Gastroesophageal sphincter (tissue), 4 donors: ENCODE measurements at regions not wholly inside any gene's neighbourhood (a gene's known extent, or its start where the extent isn't known, plus 50 kb on each side); places are given as distances from the start of the nearest gene placed in this dataset.

ENCODE experiments used
- ATAC-seq: fragments of 150-250 bp; one replicate; pipeline ENCODE4 v1.9.1; 2016; ENCODE audit warnings: mild to moderate bottlenecking, moderate library complexity
- H3K27ac ChIP-seq, 4 donors: fragments of 200-600 bp; sonication (generic) in 3 of 4; 1 replicate in 3 of 4; 2 replicates in 1 of 4; pipeline ENCODE4 v1.5.1; 2016 to 2019
- H3K27me3 ChIP-seq: fragments of 200-600 bp; sonication (generic); one replicate; pipeline ENCODE4 v1.5.1; 2019
- H3K36me3 ChIP-seq, 2 donors: fragments of 200-600 bp; sonication (generic); one replicate each; pipeline ENCODE4 v1.5.1; 2019; ENCODE audit warnings: control low read depth in 1 of 2
- H3K4me1 ChIP-seq, 3 donors: fragments of 200-600 bp; sonication (generic); 1 replicate in 2 of 3; 2 replicates in 1 of 3; pipeline ENCODE4 v1.5.1; 2016 to 2019; ENCODE audit warnings: control low read depth in 2 of 3
- H3K4me3 ChIP-seq, 2 donors: fragments of 200-600 bp; sonication (generic); one replicate each; pipeline ENCODE4 v1.5.1; 2019; ENCODE audit warnings: mild to moderate bottlenecking in 1 of 2, moderate library complexity in 1 of 2
- H3K9me3 ChIP-seq, 3 donors: fragments of 200-600 bp; sonication (generic); one replicate each; pipeline ENCODE4 v1.5.1; 2017 to 2019; ENCODE audit warnings: control low read depth in 2 of 3
- CTCF ChIP-seq, 4 experiments: fragments of 200-600 bp in 2 of 4; fragments of 450-650 bp in 2 of 4; sonication (generic) in 1 of 4; IDR thresholded peaks; one replicate each; pipeline ENCODE4 v1.5.1; 2017 to 2019; ENCODE audit warnings: antibody characterized with exemption in 4 of 4, mild to moderate bottlenecking in 2 of 4, moderate library complexity in 2 of 4
- EP300 ChIP-seq: sonication (generic); formaldehyde crosslinking; IDR thresholded peaks from one replicate; pipeline ENCODE4 v1.6.1; 2017; ENCODE audit warnings: antibody characterized with exemption, mild to moderate bottlenecking
- POLR2A ChIP-seq, 2 donors: fragments of 450-650 bp; IDR thresholded peaks; one replicate each; pipeline ENCODE4 v1.6.1; 2017; ENCODE audit warnings: antibody characterized with exemption in 2 of 2, mild to moderate bottlenecking in 2 of 2, moderate library complexity in 1 of 2
- POLR2AphosphoS5 ChIP-seq: sonication (generic); formaldehyde crosslinking; IDR thresholded peaks from one replicate; pipeline ENCODE4 v1.6.1; 2017; ENCODE audit warnings: antibody characterized with exemption
- WGBS, 2 donors: methylation state at CpG; one replicate each; pipeline ENCODE4 v1.1.5; 2018; ENCODE audit warnings: low coverage in 1 of 2; 5-methylcytosine and 5-hydroxymethylcytosine counted together

DNA sequence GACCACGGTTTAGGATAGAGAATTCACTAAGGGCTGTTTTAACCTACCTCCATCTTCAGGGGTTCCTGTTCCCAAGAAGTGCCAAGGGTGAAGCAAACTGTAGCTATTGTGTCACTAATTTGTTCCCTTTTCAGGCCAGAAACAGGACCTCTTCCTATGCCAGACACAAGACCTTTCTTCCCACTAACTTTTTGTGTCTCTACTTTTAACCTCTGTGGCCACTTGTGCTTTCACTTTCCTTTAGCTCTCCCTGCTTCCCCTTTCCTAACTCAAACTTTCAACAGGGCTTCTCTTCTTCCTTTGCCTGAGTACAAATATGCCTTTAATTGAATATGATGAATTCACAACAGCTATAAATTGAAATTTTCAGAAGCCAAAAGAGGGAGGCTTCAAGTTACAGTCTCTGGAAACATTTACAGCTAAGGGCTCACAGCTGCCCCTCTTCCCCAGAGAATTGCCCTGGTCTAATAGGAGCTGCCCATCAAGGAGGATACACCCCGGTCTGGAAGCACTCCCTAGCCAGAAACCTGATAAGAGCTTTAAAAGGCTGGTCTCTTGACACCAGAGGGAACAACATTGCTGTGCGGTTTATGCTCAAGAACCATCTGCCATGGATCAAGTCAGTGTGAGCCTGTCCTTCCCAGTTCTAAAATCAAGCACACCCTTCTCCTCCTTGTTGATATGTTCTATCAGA is 61.7 kb upstream of the PLS3 start:
- WGBS, 2 donors = 80 to 83% methylated on average over 1 to 2 of the region's 3 CpGs
- Histone ChIP-seq H3K36me3 (no peaks in the 10 kb centered on the region), H3K4me3 (no peak overlapping the region), H3K27ac (no peak overlapping the region), H3K4me1 (no peaks in the 10 kb centered on the region), H3K9me3 (no peaks in the 10 kb centered on the region), H3K27me3 (no peaks in the 10 kb centered on the region)
- TF ChIP-seq CTCF (IDR thresholded peaks at IDR 0.05) (no peak), POLR2AphosphoS5 (no peak), POLR2A (IDR thresholded peaks at IDR 0.05) (no peak), EP300 (no peak)
- no peak for ATAC-seq

- WGBS, 2 donors = 38% methylated on average over 2 of the region's 3 CpGs; no CpG with 5 or more reads in 1 of the 2 donors
- Histone ChIP-seq H3K36me3 (no peaks in the 10 kb centered on the region), H3K27me3 (no peaks in the 10 kb centered on the region), H3K27ac (no peak overlapping the region), H3K4me3 (no peak overlapping the region), H3K4me1 (no peaks in the 10 kb centered on the region), H3K9me3 (no peaks in the 10 kb centered on the region)
- no peak for ATAC-seq
- TF ChIP-seq EP300 (no peak), POLR2A (IDR thresholded peaks at IDR 0.05) (no peak), CTCF (IDR thresholded peaks at IDR 0.05) (no peak), POLR2AphosphoS5 (no peak)
Measured at GRCh38 chrX:115503099-115503498, 57.9 kb upstream of the PLS3 start.

- Histone ChIP-seq H3K9me3 (no peaks in the 10 kb centered on the region), H3K36me3 (no peaks in the 10 kb centered on the region), H3K4me1 (no peaks in the 10 kb centered on the region), H3K27ac (no peak overlapping the region), H3K27me3 (no peaks in the 10 kb centered on the region), H3K4me3 (no peak overlapping the region)
- ATAC-seq = no peak
- TF ChIP-seq CTCF (IDR thresholded peaks at IDR 0.05) (no peak), POLR2AphosphoS5 (no peak), POLR2A (IDR thresholded peaks at IDR 0.05) (no peak), EP300 (no peak)
- 63% methylated on average over 3 of the region's 3 CpGs; no CpG with 5 or more reads in 1 of the 2 donors for WGBS, 2 donors
Measured at GRCh38 chrX:115504167-115504566, 56.8 kb upstream of the PLS3 start.
